ENCODE measurements at regions not wholly inside any gene's neighbourhood (a gene's known extent, or its start where the extent isn't known, plus 50 kb on each side); places are given as distances from the start of the nearest gene placed in this dataset.
"Not testable (repeated sequence)": the region's sequence is repeated elsewhere in the genome, so short reads cannot be mapped to it uniquely, and the experiment has no call there.

GRCh38 chr5:104326966-104327365, 764.4 kb upstream of the NUDT12 start:
- DNase-seq: no peak

- DNase-seq: no peak
Measured at GRCh38 chr5:104325356-104325755, 762.8 kb upstream of the NUDT12 start.

- DNase-seq: not testable (repeated sequence)
Measured at GRCh38 chr5:104316676-104317075, 754.1 kb upstream of the NUDT12 start.

- no peak for DNase-seq
Measured at GRCh38 chr5:104312481-104312880, 749.9 kb upstream of the NUDT12 start.

GRCh38 chr5:104305602-104306001, 743.0 kb upstream of the NUDT12 start:
- DNase-seq: no peak

- DNase-seq: no peak
Measured at GRCh38 chr5:104299998-104300706, 737.6 kb upstream of the NUDT12 start.

- DNase-seq: no peak
Measured at GRCh38 chr5:104298518-104298917, 735.9 kb upstream of the NUDT12 start.

- no peak for DNase-seq
Measured at GRCh38 chr5:104297076-104297475, 734.5 kb upstream of the NUDT12 start.

- no peak for DNase-seq
Measured at GRCh38 chr5:104295991-104296390, 733.4 kb upstream of the NUDT12 start.

GRCh38 chr5:104283136-104283535, 720.5 kb upstream of the NUDT12 start:
- no peak for DNase-seq

GRCh38 chr5:104273725-104274124, 711.1 kb upstream of the NUDT12 start:
- DNase-seq: no peak

- no peak for DNase-seq
Measured at GRCh38 chr5:104267320-104268015, 704.9 kb upstream of the NUDT12 start.

GRCh38 chr5:104266161-104266560, 703.6 kb upstream of the NUDT12 start:
- DNase-seq: no peak

GRCh38 chr5:104265531-104266140, 703.0 kb upstream of the NUDT12 start:
- no peak for DNase-seq

GRCh38 chr5:104247260-104247659, 684.7 kb upstream of the NUDT12 start:
- DNase-seq: no peak

- no peak for DNase-seq
Measured at GRCh38 chr5:104241046-104241445, 678.5 kb upstream of the NUDT12 start.

- DNase-seq: no peak
Measured at GRCh38 chr5:104237586-104237985, 675.0 kb upstream of the NUDT12 start.

- no peak for DNase-seq
Measured at GRCh38 chr5:104223885-104224773, 661.5 kb upstream of the NUDT12 start.

- no peak for DNase-seq
Measured at GRCh38 chr5:104218200-104218599, 655.6 kb upstream of the NUDT12 start.

- no peak for DNase-seq
Measured at GRCh38 chr5:104213216-104213615, 650.6 kb upstream of the NUDT12 start.

GRCh38 chr5:104199771-104200170, 637.2 kb upstream of the NUDT12 start:
- DNase-seq: no peak

GRCh38 chr5:104198156-104198555, 635.6 kb upstream of the NUDT12 start:
- no peak for DNase-seq
